ENCODE measurements at regions not wholly inside any gene's neighbourhood (a gene's known extent, or its start where the extent isn't known, plus 50 kb on each side); places are given as distances from the start of the nearest gene placed in this dataset.

DNA sequence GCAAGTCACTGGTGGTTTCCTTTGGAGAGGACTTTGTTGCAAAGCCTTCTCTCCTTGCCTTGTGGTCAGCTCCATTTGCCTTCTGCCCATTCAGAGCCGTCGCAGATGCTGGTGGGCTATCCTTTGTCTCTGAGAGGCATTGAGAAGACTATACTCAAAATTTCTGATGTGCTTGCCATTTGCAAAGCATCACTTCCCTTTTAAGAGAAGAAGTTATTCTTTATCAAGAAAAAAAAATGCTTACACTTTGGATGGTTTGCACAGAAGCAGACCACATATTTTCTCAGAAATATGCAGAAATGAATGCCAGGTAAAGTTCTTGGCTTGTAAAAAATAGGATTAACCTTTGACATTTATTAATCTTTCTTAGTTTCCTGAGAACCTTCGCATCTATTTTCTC, 195.8 kb upstream of the KLF4 start:
- no peaks in the 10 kb centered on the region for H3K9me3 ChIP-seq

DNA sequence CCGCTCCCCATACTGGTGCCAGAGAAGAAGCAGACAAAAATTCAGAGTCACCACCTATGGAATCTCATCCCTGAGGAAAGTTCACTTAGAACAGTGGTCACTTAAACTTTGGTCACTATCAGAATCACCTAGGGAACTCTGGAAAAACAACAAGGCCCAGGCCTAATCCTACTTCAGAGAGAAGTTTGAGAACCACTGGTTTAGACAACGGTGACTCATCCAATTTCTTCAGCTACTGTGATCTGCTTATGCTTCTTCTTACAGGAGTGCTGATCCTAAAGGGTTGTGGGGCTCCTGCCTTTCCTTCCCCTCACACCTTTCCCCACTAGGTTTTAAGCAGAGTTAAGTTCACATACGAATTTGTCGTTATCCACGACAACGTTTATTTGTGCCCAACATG, 194.7 kb upstream of the KLF4 start:
- Histone ChIP-seq H3K27me3 (ENCODE audit: low read depth) (no peaks in the 10 kb centered on the region), H3K36me3 (no peaks in the 10 kb centered on the region), H3K9me3 (no peaks in the 10 kb centered on the region), H3K4me3 (no peak overlapping the region), H3K27ac (no peak overlapping the region), H3K4me1 (peaks cover 10% of the 10 kb centered on the region)
- intact Hi-C loops (cut with DNase I) = no loop called here
- no peak for DNase-seq
- TF ChIP-seq, protein P1, sequence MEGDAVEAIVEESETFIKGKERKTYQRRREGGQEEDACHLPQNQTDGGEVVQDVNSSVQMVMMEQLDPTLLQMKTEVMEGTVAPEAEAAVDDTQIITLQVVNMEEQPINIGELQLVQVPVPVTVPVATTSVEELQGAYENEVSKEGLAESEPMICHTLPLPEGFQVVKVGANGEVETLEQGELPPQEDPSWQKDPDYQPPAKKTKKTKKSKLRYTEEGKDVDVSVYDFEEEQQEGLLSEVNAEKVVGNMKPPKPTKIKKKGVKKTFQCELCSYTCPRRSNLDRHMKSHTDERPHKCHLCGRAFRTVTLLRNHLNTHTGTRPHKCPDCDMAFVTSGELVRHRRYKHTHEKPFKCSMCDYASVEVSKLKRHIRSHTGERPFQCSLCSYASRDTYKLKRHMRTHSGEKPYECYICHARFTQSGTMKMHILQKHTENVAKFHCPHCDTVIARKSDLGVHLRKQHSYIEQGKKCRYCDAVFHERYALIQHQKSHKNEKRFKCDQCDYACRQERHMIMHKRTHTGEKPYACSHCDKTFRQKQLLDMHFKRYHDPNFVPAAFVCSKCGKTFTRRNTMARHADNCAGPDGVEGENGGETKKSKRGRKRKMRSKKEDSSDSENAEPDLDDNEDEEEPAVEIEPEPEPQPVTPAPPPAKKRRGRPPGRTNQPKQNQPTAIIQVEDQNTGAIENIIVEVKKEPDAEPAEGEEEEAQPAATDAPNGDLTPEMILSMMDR (IDR thresholded peaks at IDR 0.05) = no peak
- ATAC-seq = no peak

More for the DNA sequence above, 195.8 kb upstream of the KLF4 start:
- TF ChIP-seq, protein P1 (IDR thresholded peaks at IDR 0.05) = no peak
- intact Hi-C loops (cut with DNase I) = no loop called here
- Histone ChIP-seq H3K4me1 (peaks cover 10% of the 10 kb centered on the region), H3K27me3 (ENCODE audit: low read depth) (no peaks in the 10 kb centered on the region), H3K36me3 (no peaks in the 10 kb centered on the region), H3K4me3 (no peak overlapping the region), H3K27ac (no peak overlapping the region)
- DNase-seq (no peak), ATAC-seq (no peak)

DNA sequence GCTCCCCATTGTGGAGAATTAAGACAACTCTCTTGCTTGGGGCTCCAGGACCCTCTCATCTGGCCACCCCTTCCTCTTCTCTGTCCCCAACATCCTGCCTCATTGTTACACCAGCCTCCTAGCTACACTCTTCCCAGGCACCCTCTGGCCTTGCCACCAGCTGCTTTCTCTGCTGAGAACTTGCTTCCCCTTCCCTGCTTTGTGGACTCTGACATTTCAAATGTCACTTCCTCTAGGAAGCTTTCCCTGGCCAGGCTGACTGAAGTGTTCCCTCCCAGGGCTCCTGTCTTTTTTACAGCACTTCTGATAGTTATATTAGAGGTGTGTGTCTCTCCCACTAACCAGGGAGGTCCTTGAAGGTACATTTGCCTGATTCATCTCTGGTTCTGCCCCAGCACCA, 194.0 kb upstream of the KLF4 start:
- Histone ChIP-seq H3K4me1 (peaks cover 10% of the 10 kb centered on the region), H3K36me3 (no peaks in the 10 kb centered on the region), H3K9me3 (no peaks in the 10 kb centered on the region), H3K27me3 (ENCODE audit: low read depth) (no peaks in the 10 kb centered on the region), H3K27ac (peak overlapping the region; percentile 33), H3K4me3 (no peak overlapping the region)
- ATAC-seq (peak; percentile 42 to 51), DNase-seq (no peak)
- TF ChIP-seq, protein P1 (IDR thresholded peaks at IDR 0.05) = no peak
- intact Hi-C loops (cut with DNase I) = no loop called here

DNA sequence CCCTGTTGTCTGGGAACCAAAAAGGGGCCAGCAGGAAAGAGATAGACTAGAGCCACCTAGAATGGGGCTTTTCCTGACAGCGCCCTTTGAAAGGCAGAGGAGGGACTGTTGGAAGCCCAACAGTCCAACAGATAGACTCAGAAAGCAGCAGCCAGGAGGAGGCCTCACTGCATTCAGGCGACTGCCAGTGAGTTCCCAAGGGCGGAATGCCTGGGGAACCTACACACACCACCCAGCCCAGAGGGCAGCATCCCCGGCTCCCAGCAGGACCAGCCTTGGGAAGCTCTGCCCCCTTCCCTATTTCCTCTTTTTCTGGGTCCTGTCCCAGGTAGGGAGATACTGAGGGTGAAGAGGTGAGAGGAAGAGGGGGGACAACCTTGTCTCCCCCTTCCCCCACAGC, 192.4 kb upstream of the KLF4 start:
- H3K4me1 ChIP-seq = peaks cover 10% of the 10 kb centered on the region
- intact Hi-C loops (cut with DNase I) = no loop called here
- H3K36me3 ChIP-seq = no peaks in the 10 kb centered on the region
- DNase-seq = no peak
- H3K27ac ChIP-seq = no peak overlapping the region
- H3K9me3 ChIP-seq = no peaks in the 10 kb centered on the region
- ATAC-seq = no peak
- TF ChIP-seq, protein P1 (IDR thresholded peaks at IDR 0.05) = no peak
- H3K27me3 ChIP-seq (ENCODE audit: low read depth) = no peaks in the 10 kb centered on the region
- no peak overlapping the region for H3K4me3 ChIP-seq

DNA sequence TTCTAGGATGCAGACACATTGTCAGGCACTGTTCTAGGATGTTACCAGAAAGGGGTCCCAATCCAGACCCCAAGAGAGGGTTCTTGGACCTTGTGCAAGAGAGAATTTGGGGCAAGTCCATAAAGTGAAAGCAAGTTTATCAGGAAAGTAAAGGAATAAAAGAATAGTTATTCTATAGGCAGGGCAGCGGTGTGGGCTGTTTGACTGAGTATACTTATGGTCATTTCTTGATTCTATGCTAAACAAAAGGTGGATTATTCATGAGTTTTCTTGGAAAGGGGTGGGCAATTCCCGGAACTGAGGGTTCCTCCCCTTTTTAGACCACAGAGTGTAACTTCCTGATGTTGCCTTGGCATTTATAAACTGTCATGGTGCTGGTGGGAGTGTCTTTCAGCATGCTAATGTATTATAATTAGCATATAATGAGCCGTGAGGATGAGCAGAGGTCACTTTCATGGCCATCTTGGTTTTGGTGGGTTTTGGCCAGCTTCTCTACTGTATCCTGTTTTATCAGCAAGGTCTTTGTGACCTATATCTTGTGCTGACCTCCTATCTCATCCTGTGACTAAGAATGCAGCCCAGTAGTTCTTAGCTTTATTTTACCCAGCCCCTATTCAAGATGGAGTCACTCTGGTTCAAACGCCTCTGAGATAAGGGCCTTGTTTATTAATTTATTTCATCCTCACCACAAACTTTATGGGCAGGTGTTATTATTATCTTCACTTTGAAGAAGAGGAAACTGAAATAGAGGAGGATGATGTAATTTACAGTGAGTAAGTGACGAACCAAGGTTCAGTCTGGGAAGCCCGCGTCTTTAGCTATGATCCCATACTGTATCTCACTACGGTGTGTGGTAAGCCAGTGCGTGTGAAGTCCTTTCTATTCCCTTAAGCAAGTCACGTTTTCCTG, 186.0 kb upstream of the KLF4 start:
- H3K4me1 ChIP-seq = no peaks in the 10 kb centered on the region
- no peaks in the 10 kb centered on the region for H3K36me3 ChIP-seq
- H3K9me3 ChIP-seq = no peaks in the 10 kb centered on the region
- ATAC-seq = peak; percentile 61 to 71
- intact Hi-C loops (cut with DNase I) = no loop called here
- TF ChIP-seq, protein P1 (IDR thresholded peaks at IDR 0.05) = no peak
- no peak overlapping the region for H3K4me3 ChIP-seq
- H3K27me3 ChIP-seq (ENCODE audit: low read depth) = no peaks in the 10 kb centered on the region
- peak overlapping the region; percentile 12 for H3K27ac ChIP-seq
- DNase-seq = no peak

Data from lower lobe of right lung (tissue), 2 donors.